IPS-NIHi11 (cell line): ENCODE measurements at regions not wholly inside any gene's neighbourhood (a gene's known extent, or its start where the extent isn't known, plus 50 kb on each side); places are given as distances from the start of the nearest gene placed in this dataset.

Experiments
- DNase-seq: peaks from one replicate; pipeline ENCODE4 v3.0.0; 2012; ENCODE audit warnings: mixed read lengths, low spot score

- no peak for DNase-seq
Measured at GRCh38 chr9:81847181-81847915, 80.9 kb upstream of the SPATA31D4 start.

DNA sequence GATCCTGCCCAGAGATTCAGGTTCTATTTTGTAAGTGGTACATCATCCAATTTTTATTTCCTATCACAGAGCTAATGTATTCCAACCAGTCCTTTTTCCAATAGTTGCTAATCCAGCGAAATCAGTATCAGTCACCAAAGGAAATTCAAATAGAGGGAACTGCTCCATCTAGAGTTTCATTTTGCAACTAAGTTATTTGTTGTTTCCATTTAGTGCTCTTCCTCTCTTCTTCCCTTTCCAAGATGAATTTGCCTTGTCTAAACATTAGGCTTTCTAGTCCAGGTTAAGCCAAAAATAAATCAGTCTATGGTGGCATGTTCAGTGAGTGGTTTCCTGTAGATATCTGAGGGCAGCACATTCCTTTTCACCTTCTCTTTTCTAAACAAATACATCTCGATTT, 79.8 kb upstream of the SPATA31D4 start:
- no peak for DNase-seq

DNA sequence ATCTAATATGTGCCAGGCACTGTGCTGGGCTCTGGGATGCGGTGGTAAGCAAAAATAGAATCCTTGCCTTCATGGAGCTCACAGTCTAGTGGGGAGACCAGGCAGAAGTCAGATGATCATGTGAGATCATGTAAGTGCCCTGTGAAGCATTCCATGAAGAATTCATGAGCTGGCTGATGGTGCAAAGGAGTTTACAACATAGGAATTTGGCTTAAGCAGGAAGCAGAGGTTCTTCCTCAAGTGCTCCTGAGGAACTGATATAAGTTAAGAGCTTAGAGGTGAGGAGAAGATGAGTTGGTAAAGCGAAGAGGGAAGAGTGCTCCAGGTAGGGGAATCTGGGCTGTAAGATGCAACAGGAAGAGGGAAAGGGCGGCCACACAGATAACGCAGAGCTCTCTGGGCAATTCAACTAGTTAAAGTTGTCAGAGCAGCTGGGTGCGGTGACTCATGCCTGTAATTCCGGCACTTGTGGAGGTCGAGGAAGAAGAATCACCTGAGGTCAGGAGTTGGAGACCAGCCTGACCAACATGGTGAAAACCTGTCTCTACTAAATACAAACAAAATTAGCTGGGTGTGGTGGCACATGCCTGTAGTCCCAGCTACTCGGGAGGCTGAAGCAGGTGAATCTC, 78.5 kb upstream of the SPATA31D4 start:
- DNase-seq, result no peak

DNA sequence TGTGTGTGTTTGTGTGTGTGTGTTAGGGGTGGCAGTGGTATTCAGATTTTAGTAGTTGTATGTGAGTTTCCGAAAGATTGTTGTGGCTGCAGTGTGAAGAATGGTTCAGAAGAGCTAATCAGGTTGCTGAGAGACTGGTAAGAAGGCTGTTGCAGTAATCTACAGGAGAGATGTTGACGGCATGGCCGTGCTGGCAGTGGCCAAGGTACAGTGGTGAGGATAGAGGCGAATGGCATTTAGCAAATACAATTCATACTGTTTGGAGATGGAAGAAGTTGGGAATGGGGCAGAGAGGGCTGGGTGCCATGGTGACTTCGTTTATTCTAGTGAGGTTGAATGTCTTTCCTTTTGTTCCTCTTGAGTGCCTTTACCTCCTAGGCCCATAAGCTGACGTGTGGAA, 77.5 kb upstream of the SPATA31D4 start:
- DNase-seq, result no peak

GRCh38 chr9:81851340-81851739, 76.9 kb upstream of the SPATA31D4 start:
- no peak for DNase-seq

- DNase-seq, result no peak
Measured at GRCh38 chr9:81852820-81853219, 75.4 kb upstream of the SPATA31D4 start.

DNA sequence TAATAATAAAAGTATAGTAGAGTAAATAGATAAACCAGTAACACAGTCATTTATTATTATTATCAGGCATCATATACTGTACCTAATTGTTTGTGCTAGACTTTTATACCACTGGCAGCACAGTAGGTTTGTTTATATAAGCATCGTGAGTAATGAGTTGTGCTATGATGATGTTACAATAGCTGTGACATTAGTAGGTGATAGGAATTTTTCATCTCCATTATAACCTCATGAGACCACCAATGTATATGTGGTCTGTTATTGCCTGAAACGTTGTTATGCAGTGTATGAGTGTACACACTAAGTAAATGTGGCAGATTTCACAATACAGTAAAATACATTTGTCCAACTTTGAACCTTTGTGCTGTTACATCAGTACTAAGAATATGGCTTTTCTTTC, 72.7 kb upstream of the SPATA31D4 start:
- no peak for DNase-seq

DNA sequence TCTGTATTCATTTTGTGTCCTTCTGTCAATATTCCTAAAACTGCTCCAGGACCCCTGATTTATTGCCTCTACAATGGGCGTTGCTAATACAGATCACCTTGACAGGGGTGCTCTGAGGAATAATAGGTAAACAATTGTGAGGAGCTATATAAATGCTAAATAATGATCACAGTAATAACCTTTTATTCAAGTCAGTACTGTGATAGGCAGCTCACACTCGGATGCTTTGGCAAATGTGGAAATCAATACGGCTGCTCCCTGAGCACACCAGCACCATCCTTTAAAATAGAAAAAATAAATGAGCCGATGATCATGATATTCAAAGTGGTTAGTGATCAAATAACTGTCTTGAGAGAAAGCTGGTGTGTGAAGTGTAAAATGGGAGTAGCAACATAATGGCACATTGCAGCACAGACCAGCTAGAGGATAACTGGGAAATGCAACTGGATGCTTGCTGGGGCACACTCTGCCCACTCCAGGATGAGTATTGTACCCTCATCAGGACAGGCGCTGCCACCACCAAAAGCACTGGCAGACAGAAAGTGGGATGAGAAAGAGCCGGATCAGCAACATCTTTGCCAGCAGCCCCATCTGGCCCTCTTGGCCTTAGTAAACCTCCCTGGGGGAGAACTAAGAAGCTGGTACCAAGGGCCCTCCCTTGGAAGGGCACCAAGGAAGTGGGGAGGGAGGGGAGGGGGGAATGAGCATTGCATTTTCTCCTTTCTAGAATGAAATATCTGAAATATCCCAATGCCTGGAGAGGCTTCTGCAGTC, 69.4 kb upstream of the SPATA31D4 start:
- DNase-seq, result no peak

GRCh38 chr9:81860581-81860980, 67.6 kb upstream of the SPATA31D4 start:
- DNase-seq, result no peak

- no peak for DNase-seq
Measured at GRCh38 chr9:81861644-81862043, 66.6 kb upstream of the SPATA31D4 start.

DNA sequence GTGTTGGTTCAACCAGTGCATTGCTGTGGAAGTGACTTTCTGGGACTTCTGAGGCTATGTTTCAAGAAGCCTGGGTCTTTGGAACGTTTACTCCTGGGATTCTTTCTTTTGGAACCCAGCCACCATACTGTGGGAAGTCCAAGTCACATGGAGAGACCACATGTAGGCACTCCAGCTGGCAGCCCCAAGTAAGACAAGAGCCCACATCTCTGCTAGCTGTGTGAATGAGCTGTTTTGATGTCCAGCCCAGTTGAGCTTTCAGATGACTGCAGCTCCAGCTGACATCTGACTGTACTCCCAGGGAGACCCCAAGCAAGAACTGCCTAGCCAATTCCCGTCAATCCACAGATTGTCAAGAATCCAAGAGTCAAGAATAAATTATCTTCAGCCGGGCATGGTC, 60.1 kb upstream of the SPATA31D4 start:
- no peak for DNase-seq

DNA sequence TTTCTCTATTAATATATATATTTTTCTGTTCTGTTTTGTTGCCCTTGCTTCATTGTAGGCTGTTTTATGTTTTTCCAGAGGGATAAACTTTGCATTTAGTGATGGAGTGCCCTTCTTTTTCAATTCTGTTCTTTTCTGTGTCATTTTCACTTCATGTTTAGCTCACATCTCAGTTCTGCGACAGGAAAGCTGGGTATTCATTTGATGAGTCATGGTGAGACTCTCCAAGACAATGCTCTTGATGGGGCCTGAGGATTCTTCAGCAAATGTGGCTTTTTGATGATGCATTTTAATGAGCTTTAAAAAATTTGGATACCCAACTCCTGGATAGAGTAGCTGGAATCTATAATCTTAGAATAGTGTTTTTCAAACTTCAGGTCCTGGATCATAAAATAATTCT, 56.5 kb upstream of the SPATA31D4 start:
- DNase-seq, result no peak

DNA sequence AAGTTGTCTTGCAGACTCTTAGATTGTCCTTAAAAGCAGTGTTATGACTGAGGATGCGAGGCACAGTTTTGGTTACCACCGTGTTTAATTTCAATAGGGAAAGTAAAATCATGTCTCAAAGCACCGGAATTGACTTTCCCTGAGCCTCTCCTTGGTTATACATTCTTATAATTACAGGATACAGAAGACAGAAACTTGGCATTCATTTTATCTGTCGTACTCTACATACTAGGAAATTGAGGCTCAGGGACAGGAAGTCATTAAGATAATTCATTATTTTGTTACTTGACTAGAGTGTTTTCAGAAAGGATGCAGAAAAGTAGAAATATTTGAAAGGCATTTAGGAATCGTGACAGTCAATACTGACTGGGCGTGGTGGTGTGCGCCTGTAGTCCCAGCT, 54.0 kb upstream of the SPATA31D4 start:
- DNase-seq, result no peak

- no peak for DNase-seq
Measured at GRCh38 chr9:81874931-81875330, 53.3 kb upstream of the SPATA31D4 start.

DNA sequence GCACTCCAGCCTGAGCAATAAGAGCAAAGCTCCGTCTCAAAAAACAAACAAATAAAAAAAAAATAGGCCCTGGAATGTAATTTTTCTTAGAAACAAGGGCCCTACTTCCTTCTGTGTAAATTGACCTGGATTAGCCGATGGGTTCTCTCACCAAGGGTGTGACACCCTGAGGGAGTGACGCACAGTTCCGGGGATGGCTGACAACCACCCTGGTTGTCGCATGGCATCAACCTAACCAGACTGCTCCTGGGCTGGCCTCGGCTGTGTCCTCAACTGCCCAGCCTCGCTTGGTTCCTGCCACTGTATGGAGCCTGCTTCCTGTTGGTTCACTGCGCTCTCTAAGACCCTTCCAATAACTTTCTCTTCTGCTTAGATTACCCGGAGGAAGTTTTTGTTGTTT, 51.2 kb upstream of the SPATA31D4 start:
- no peak for DNase-seq
